ENCODE measurements at regions not wholly inside any gene's neighbourhood (a gene's known extent, or its start where the extent isn't known, plus 50 kb on each side); places are given as distances from the start of the nearest gene placed in this dataset.

DNA sequence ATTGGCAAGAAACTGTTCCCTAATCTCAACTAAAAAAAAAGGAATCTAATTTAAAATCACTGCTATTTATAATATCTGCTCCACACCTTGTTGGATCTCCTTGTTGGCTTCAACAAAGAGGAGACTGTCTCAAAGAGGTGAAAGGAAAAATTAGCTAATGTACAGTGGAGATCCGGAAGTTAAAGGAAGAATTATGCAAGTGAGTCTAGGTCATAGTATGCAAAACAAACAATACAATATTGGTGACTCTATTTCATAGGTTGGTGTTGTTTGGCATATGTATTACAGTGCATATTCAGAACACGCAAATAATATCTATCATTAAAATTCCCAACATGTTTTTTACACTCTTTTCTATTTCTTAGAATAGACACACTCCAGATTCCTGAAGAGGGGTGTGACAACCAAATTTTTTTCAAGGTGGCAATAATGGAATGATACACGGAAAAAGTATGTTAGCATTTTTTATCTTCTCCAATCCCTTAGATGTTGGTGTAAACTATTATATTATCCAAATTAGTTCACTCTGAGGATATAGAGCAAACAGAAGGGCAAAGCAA, 685.3 kb downstream of the KCNA4 start:
- intact Hi-C loops (cut with micrococcal nuclease), result loop anchor here (10.0 kb wide), 1 partner anchor 1637 kb away; no protein-coding TSS in a partner anchor
- ATAC-seq, result no peak

DNA sequence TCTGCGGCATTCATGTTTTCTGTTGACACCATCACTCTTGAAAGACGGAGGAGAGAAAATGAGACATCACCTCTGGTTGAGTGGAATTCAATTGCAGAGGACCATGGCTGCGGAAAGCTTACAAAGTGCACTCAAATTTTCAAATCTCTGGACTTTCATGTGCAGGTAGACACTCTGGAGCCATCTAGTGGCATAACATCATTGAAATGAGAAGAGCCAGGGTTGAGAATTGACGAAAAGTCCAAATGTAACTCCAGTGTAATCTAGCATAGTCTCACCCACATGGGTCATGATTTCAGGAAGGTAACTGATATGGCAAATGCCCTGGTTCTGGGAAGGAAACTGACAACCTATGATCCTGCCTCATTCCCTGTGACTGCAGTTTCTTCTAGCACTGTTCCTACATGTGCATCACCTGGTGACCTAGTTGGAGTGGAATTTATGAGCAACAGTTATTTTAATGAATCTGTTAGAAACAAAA, 687.8 kb downstream of the KCNA4 start:
- DNase-seq (no peak), ATAC-seq (no peak)
- intact Hi-C loops (cut with micrococcal nuclease), result no loop called here

More for the DNA sequence above, 685.3 kb downstream of the KCNA4 start:
- DNase-seq, result no peak

DNA sequence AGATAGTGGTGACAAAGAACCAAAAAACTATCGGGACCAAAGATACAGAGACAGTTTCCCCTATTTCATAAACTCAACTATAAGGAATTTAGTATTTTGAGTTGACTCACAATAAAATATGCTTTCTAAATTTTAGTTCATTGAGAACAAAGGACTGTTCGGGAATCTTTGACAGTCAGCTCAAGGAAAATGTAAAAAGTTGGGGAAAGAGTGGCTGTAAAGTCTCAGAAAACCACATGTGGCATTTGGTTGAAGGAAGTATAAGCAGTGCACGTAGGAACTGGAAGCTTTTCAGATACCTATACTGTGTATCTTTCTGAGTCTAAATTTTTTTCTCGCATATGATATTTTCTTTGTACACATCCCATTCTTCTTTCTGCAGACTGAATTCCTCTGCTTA, 688.9 kb downstream of the KCNA4 start:
- DNase-seq (no peak), ATAC-seq (no peak)
- intact Hi-C loops (cut with micrococcal nuclease), result no loop called here

DNA sequence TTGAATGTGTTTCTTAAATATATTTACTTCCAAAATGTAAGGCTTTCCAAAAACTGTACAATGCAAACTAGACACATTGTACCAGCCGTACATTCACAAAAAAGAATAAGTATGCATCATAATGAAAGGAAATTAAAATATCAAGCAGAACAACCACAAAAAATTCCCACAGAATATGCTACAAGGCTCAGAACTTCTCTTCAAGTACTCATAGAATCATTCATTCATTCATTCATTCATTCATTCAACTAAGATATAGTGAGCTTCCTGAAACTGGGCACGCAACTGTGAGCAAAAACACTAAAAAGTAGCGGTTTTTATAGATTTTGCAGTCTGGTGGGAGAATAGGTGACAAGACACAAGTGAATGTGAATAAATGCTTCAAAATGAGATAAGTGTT, 690.1 kb downstream of the KCNA4 start:
- ATAC-seq, result no peak
- intact Hi-C loops (cut with micrococcal nuclease), result no loop called here
- no peak for DNase-seq

DNA sequence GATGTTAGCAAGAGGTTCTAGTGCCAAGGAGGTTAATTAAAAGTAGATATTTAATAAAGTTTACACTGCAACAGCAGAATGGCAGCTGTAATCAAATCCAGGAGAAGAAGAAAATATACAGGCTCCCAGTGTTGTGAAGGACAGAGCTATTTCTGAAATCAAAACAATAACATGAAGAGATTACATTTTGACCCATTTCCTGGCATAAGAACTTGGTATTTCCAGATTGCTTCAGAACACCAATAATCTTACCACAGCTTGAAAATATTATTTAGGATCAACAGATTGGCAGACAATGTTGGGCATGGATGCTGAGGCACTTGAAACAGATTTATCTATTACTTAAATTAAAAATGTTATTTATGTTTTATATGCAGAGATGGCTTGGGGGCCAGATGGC, 692.5 kb downstream of the KCNA4 start:
- no peak for DNase-seq
- intact Hi-C loops (cut with micrococcal nuclease), result no loop called here
- ATAC-seq, result no peak

DNA sequence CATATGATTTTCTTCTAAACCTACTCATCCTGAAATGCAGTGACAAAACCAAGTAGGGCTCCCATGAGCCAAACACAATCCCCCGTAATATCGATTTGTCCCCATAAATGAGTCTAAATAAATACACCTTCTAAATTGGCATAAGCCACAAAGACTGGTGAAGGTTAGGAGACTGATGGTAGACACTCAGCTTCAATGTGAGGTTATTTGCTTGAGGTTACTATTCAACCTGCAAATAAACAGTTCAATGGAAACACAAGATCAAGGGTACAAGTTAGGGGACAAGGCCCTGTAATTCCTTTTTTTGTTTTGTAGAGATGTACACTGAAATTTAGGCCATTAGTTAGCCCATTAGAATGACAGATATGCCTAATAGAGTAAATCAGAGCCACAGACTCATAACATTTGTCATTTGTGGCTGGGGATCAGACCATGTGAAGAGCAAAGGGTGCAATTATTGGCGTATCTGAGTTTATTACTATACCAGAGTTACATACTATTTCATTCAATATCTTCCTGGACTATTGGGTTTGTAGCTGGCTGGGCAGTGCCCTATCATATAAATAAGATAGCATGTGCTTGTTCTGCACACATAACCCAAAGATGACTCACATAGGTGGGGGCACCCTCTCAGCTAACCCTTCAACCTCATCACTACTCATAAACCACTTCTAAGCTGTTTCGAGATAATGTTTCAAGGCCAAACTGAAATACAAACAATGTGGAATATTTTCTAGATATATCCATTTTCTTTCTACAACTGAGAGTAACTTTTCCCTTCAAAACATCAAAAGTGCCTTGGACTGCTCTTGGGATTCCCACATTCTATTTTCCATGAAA, 695.3 kb downstream of the KCNA4 start:
- no peak for DNase-seq
- intact Hi-C loops (cut with micrococcal nuclease), result no loop called here
- ATAC-seq, result no peak

DNA sequence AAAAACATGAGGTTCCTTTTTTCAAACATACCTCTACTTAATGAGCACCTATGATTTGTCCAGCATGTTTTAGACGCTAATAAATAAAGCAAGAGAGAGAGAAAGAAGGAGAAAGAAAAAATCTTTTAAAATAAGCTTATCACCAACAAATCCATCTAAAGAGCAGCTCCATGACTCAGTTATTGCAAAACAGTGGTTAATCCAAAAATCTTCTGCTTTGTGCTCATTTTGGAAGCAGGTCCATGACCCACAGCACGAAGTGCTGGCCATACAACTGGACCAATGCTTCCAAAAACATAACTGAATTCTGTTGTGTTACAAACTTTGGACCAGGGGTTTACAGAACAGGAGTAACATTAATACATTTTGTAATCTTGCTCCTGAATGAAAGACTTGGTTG, 696.6 kb downstream of the KCNA4 start:
- intact Hi-C loops (cut with micrococcal nuclease), result no loop called here

DNA sequence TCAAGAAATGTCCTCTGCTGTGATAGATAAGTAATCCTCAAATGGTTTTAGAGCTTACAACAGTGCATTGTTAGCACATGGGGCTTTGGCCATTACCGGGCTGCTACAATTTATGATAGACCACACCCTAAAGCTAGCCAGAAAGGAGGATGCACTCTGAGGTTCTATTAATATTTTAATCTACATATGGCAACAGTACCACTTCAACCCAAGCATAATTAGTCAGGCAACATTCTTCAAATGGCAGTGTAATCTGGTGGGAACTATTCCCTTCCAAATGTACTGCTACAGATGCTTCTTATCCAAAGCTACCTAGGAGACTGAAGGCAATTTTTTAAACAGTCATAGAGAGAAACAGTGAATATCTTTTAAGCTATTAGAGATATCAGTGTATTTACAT, 697.6 kb downstream of the KCNA4 start:
- ATAC-seq, result no peak
- DNase-seq, result no peak
- intact Hi-C loops (cut with micrococcal nuclease), result no loop called here

More for the DNA sequence above, 696.6 kb downstream of the KCNA4 start:
- no peak for DNase-seq
- no peak for ATAC-seq

DNA sequence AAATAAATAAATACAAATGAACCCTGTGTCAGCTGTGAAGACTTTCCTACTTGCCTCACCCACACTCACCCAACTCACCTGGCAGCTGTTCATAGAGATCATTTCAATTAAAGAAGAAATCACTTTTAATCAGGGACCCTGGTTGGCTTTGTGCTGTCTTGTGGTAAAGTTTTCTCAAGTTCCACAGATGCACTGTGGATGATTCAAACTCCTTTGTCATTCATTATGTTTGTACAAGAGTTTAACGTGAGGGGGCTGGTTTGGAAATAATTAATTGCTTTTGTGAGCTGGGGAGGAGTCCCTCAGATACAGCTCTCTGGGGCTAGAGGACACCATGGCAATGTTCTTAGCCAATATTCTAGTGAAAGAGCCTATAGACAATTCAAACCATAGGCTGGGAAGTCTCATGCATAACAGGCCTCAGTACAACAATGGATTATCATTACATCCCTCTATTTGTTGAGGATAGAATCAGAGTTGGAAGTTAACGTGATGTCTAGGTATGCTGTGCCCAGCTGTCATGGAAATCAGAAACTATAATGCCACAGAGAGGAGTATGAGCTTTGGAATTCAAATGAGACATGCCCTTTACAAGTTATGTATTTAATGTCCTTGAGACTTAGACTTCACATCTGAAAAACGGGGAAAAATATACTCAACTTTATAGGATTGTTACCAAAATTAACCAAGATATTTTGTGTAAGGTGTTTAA, 698.5 kb downstream of the KCNA4 start:
- DNase-seq, result no peak
- intact Hi-C loops (cut with micrococcal nuclease), result no loop called here
- ATAC-seq, result no peak

DNA sequence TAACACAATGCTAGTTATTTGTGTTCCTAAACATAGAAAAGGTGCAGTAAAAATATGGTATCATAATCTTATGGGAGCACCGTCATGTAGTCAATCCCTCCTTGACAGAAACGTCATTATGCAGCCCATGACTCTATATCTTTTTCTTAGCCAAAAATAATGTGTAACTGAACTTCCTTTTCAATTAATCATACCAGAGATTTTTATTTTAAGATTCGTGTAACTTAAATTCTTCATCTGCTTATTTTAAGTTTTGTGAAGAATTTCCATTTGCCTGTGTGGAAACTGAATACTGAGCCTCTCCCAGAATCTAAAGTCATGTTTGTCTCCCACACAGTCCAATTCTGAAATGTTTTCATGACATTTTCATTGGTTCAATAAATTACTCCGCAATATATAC, 699.1 kb downstream of the KCNA4 start:
- intact Hi-C loops (cut with micrococcal nuclease), result no loop called here
- ATAC-seq (no peak), DNase-seq (no peak)

DNA sequence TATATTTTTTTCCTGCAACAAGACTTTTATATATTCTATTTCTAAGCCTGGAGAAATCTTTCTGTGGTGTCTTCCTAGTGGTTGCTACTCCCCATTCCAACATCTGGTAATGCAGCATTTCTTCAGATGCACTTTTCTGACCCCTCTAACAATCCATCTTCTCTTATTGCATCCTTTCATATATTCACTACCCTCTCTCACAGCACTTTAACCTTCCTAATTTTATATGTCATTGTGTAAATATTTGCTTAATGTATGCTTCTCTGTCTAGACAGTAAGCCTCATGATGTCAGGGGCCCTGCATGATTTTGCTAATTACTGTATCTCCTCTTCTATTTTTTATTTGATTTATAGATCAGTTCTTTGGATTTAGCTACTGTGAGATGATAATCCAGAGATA, 701.6 kb downstream of the KCNA4 start:
- ATAC-seq (no peak), DNase-seq (no peak)
- intact Hi-C loops (cut with micrococcal nuclease), result no loop called here

DNA sequence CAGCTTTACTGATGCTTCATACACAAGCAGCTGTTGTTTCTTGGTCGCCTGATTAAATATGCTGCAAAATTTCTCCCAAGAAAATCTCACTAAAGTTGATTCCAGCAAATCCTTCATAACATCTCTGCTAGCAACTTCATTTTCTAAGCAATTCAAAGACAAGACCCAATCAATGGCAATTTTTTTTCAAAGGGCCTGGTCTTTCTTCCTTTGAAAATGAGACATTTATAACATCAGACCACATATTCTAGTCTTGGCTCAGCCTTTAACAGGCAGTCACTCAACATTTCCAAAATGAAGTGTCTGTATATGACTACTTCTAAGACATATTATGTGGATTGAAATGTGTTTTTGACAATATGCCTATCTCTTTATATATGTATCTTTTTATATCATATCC, 702.6 kb downstream of the KCNA4 start:
- intact Hi-C loops (cut with micrococcal nuclease), result no loop called here
- ATAC-seq, result no peak
- no peak for DNase-seq

DNA sequence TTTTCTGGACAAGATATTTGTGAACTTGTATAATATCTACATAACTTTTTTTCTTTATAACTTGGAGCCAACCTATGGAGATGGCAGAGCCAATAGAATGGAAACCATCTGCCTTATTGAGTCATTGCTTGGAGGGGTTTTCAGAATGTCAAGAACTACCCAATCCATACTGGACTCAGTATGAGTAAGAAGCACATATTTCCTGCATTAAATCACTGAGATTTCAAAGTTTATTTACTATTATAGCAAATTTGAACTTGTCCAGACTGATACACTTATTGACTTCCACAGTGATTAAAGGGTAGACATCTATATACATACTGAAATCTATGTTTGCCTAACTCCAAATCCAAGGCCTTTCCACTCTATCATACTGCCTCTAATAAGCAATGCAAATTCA, 704.0 kb downstream of the KCNA4 start:
- ATAC-seq (no peak), DNase-seq (no peak)
- intact Hi-C loops (cut with micrococcal nuclease), result no loop called here

DNA sequence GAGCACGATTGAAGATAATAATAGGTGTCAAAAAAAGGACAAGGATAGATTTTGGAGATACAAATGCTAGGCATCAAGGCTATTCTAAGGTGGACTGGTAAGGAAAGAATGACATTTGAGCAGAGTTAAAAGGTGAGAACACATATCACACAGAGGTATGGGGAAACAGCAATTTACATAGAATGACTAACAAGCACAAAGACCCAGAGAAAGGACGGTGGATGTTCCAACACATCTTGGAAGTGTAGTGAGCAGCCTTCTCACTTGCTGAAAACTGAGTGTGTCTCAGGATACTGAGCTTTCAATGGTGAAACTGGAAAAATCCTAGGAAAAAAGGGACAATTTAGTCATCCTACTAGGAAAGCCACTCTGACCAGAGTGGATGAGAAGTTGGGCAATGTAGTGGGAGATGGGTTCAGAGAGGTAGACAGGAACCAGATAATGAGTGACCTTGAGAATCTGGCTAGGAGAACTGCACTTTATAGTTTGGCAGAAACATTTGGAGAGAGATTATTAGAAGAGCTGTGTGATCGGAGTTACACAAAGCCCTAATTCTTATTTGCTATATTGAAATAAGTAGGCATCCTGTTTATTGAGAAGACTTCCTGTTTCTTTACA, 706.0 kb downstream of the KCNA4 start:
- DNase-seq (no peak), ATAC-seq (no peak)
- intact Hi-C loops (cut with micrococcal nuclease), result no loop called here

DNA sequence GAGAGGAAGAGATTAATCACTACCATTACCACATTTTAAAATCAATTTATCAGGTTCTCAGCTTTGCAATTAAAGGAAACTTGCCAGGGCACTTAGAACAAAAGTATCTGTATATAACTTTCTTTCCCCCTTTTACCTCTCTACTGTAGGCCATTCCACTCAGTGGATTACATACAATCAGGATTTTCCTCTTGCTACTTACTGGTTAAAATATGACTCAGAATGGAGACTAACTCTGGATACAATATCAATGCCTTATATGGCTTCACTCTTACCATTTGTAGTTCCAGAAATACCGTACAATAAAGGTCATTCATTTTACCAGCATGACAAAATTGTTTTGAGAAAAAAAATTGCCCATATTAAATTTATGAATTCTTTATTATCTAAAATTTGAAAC, 706.8 kb downstream of the KCNA4 start:
- DNase-seq (no peak), ATAC-seq (no peak)
- intact Hi-C loops (cut with micrococcal nuclease), result no loop called here

DNA sequence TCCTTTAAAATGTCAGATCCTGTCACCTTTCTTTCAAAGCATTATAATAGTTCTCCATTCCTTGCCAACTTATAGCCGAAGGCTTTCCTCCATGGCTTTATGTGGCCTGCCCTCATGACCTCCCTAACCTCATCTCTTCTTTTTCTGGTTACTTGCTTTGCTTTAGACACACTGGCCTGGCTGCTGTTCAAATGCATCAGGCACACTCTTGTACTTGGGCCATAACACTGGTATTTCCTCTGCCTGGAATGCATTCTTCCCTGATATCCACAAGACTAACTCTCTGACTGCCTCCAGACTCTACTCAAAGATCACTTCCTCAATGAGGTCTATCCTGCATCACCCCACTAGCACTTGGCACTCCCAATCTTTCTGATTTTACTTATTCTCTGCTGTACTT, 710.3 kb downstream of the KCNA4 start:
- DNase-seq (no peak), ATAC-seq (no peak)
- intact Hi-C loops (cut with micrococcal nuclease), result no loop called here

DNA sequence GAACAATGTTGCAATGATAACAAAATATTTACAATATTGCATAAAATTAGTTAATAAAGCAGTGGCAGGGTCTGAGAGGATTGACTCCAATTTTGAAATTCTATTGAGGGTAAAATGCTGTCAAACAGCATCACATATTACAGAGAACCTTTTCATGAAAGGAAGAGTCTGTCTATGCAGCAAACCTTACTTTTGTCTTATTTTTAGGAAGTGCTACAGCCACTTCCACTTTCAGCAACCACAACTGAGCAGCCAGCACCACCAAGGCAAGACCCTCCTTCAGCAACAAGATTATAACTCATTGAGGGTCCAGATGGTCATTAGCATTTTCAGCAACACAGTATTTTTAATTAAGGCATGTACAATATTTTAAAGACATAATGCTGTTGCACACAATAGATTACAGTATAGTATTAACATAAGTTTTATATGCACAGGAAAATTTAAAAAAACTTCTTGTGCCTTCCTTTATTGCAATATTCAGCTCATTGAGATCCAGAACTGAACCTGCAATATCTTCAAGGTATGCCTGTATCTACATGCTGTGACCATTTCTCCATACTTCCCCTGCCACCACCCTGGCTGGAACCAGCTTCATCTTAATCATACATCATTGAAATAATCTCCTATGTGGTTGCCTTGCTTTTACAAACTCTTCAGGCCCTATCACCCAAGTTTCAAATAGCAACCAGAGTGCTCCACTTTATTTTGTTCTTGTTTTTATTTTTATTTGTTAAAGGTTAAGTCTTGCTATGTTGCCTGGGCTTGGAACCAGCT, 711.2 kb downstream of the KCNA4 start:
- intact Hi-C loops (cut with micrococcal nuclease), result no loop called here
- ATAC-seq (no peak), DNase-seq (no peak)

DNA sequence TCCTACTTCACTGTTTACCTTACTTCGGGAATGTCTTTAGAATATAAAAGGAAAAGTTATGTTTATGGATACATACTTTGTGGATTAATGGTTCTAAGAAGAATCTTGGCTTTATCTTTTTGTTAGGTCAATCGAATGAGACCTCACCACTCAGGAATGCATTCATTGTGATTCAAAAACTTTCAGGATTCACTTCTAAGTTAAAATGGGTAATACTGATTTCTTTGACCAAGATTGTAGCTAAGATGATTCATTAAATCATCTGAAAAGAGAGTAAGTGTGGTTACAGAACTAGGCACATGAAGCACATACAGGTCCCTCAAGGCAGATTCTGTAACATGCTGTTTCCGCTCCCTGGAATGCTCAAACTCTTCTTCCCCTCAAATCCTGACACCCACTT, 716.4 kb downstream of the KCNA4 start:
- ATAC-seq, result no peak
- DNase-seq, result no peak
- intact Hi-C loops (cut with micrococcal nuclease), result no loop called here

DNA sequence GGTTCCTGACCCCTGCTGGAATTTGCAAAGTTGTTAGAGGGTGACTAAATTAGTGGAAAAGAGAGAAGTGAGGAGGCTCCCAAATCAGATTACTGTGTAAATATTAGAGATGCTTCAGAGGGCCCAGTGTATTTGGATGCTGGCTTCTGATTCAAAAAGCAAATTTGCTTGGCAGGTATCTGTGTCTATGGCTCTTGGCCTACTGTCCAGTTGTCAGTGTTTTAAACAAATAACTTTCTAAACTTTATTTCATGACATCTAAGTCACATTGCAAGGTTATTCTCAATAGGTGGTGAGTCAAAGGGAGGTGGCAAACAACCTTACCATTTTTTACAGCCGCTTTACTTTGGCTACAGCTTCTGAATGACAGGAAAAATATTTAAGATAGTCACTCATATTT, 720.1 kb downstream of the KCNA4 start:
- ATAC-seq (no peak), DNase-seq (no peak)
- intact Hi-C loops (cut with micrococcal nuclease), result no loop called here

Measured in left ventricle myocardium superior (tissue), 1 donor.